SK-N-MC (cell line): ENCODE measurements at regions not wholly inside any gene's neighbourhood (a gene's known extent, or its start where the extent isn't known, plus 50 kb on each side); places are given as distances from the start of the nearest gene placed in this dataset.
"Not testable (repeated sequence)": the region's sequence is repeated elsewhere in the genome, so short reads cannot be mapped to it uniquely, and the experiment has no call there.

ENCODE experiments used
- DNase-seq: peaks from one replicate; pipeline ENCODE4 v3.0.0-alpha.2; 2011; ENCODE audit warnings: low read depth, low spot score
- H3K27ac ChIP-seq: fragments of 200-600 bp; sonication (generic); 2 replicates; pipeline ENCODE4 v1.5.1; 2016; ENCODE audit warnings: mixed run types
- H3K36me3 ChIP-seq: fragments of 200-600 bp; sonication (generic); 2 replicates; pipeline ENCODE4 v1.6.1; 2017; ENCODE audit warnings: antibody characterized with exemption, low read length, mixed read lengths; ENCODE audit not compliant: insufficient read depth
- H3K4me3 ChIP-seq: fragments of 200-600 bp; sonication (generic); 2 replicates; pipeline ENCODE4 v1.5.1; 2016
- H3K9ac ChIP-seq: fragments of 200-600 bp; sonication (generic); 2 replicates; pipeline ENCODE4 v1.8.0; 2017; ENCODE audit warnings: mixed run types, mixed read lengths; ENCODE audit not compliant: insufficient read length
- H3K9me3 ChIP-seq: fragments of 200-600 bp; sonication (generic); 2 replicates; pipeline ENCODE4 v1.6.1; 2017; ENCODE audit warnings: low read depth, mild to moderate bottlenecking, antibody characterized with exemption, low read length, moderate library complexity, mixed read lengths
- EZH2 ChIP-seq: fragments of 200-600 bp; sonication (generic); IDR thresholded peaks from one replicate; pipeline ENCODE4 v1.6.1; 2017; ENCODE audit warnings: antibody characterized with exemption
- FOXP2 ChIP-seq: optimal IDR thresholded peaks from 2 replicates; pipeline ENCODE3; 2011; ENCODE audit warnings: mild to moderate bottlenecking, moderate library complexity; ENCODE audit not compliant: insufficient read depth; ENCODE audit errors: extremely low read length, control extremely low read depth
- POLR2AphosphoS5 ChIP-seq: IDR thresholded peaks from 2 replicates; pipeline ENCODE4 v1.6.1; 2012; ENCODE audit warnings: mild to moderate bottlenecking, low read depth, low read length, borderline replicate concordance

DNA sequence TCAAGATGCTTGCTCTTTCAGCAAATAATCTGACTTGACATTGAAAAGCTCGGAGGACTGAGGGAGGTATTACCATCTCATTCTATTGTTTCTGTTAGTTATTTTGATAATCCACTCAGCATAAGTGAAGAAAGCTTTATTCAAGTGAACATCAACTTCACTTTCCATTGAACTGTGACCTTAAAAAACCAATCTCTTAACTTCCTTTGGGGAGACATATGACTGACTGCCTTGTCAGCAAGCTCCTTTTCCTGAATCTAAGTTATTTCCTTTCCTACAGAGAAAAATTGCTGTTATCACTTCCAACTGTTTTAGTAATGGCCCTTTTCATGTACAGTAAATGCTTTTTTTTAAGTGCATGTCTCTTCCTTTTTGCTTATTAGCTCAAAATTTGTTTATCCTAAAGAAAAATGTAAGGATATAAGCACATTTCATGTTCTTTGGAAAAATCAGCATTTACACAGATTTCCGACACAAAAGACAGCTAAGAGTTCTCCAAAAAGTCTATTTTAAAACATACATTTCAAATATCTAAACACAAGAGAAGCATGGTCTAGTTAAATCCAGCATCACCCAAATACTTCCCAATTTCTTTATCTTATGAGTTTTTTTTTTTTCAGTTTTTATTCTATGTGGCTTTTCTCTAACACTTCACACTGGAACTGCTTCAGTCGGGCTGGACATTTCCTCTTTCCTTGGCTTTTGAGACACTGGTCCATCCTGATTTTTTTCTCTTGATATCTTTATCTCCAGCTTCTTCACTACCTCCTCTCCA, 117.9 kb upstream of the DAB2 start:
- Histone ChIP-seq H3K27ac (0 out of 2 replicates have a peak overlapping the region, but pooled peaks have one; percentile 1), H3K9me3 (no peaks in the 10 kb centered on the region), H3K9ac (no peak overlapping the region), H3K36me3 (no peaks in the 10 kb centered on the region), H3K4me3 (no peak overlapping the region)
- no peak for TF ChIP-seq EZH2
- TF ChIP-seq FOXP2: no peak
- no peak for TF ChIP-seq POLR2AphosphoS5
- no peak for DNase-seq

DNA sequence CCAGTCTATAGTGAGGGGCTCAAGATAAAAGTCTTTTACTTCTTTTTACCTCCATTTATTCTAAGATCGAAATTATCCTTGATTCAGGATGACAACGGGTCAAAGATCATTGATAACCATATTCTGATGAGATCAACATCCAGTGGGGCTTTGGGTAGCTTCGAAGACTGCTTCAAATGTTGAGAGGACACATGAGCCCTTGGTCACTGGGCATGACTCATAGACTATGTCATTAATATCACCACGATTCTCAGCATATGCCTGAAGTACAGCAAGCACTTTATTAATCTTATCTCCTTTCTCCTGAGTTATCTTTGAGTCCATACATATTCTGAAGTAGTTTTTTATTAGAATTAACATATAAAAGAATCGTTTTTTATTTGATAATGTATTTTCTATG, 117.1 kb upstream of the DAB2 start:
- Histone ChIP-seq H3K4me3 (no peak overlapping the region), H3K27ac (no peak overlapping the region), H3K36me3 (no peaks in the 10 kb centered on the region), H3K9ac (no peak overlapping the region), H3K9me3 (no peaks in the 10 kb centered on the region)
- no peak for TF ChIP-seq FOXP2
- no peak for TF ChIP-seq POLR2AphosphoS5
- no peak for TF ChIP-seq EZH2
- DNase-seq: no peak

DNA sequence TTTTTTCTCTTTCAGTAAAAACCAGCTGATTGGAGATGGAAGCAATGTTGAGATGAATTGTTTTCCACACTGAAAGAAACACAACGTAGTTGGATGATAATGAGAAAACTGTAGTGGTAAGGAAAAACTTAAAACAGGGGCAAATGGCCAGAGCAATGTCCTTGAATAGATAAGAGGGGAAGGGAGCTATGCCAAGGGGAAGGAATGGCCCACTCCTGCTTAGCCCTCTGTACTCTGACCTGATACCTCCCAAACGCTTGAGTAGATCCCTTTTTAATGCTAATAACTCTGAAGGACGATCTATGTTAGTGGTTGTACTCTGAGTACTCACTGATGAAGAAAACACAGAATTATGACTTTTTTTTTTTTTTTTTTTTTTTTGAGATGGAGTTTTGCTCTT, 114.7 kb upstream of the DAB2 start:
- Histone ChIP-seq H3K4me3 (no peak overlapping the region), H3K9ac (no peak overlapping the region), H3K36me3 (no peaks in the 10 kb centered on the region), H3K9me3 (no peaks in the 10 kb centered on the region), H3K27ac (no peak overlapping the region)
- DNase-seq: no peak
- TF ChIP-seq EZH2 (no peak), FOXP2 (no peak), POLR2AphosphoS5 (no peak)

DNA sequence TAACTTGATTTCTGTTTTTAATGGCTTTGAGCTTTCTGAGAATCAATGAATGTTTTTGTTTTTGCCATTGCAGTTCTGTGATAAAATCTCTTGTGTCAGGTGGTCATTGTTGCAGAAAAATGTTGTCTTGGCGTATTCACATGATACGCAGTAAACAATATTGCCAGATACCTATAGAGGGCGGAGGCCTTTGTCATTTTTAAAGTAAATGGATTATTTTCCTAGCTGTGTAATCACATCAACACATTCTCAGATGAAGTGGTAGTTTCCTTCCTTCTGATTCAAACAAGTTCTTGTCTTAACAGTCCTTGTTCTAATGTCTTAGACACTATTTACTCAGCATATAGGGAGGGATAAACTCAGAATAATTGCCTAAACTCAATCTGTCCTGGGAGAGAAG, 109.9 kb upstream of the DAB2 start:
- no peak for DNase-seq
- no peaks in the 10 kb centered on the region for H3K36me3 ChIP-seq
- no peak overlapping the region for H3K4me3 ChIP-seq
- TF ChIP-seq FOXP2 (no peak), EZH2 (no peak), POLR2AphosphoS5 (no peak)
- no peak overlapping the region for H3K9ac ChIP-seq
- no peak overlapping the region for H3K27ac ChIP-seq
- no peaks in the 10 kb centered on the region for H3K9me3 ChIP-seq

DNA sequence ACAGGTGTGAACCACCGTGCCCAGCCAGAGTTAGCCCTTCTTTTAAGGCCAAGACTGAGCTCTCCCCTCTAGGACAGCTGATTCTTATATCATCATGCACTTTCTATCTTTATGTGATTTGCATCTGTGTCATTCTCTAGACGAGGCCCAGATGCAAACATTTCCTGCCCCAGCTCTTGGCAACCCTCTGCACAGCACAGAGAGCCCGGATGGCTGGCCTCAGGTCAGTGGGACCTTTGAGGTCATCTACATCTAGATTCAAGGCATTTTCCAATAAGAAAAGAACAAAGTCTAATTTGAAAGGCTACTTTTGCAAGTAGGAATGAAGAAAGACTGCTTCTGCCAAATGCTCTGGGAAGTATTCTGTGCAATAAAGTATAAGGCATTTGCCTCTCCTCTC, 109.0 kb upstream of the DAB2 start:
- Histone ChIP-seq H3K27ac (no peak overlapping the region), H3K36me3 (no peaks in the 10 kb centered on the region), H3K4me3 (no peak overlapping the region), H3K9me3 (no peaks in the 10 kb centered on the region), H3K9ac (no peak overlapping the region)
- TF ChIP-seq FOXP2 (no peak), EZH2 (no peak), POLR2AphosphoS5 (no peak)
- DNase-seq: no peak

DNA sequence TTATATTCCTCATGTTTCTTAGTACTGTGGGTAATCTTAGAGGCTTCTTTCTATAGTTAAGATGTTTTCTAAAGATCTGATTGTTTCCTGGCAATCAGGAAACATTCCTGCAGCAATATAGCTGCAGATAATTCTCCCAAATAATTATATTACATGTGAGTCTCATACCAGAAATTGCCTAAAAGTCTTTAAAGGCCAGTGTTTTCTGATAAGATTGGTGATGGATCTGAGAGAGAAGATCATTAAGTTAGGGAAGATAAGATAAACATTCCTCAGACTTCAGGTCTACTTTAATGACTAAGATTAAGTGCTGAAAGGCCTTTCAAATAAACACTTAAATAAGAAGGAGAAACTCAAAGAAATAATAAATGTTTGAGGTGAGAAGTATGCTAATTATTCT, 107.7 kb upstream of the DAB2 start:
- no peak for DNase-seq
- no peaks in the 10 kb centered on the region for H3K36me3 ChIP-seq
- no peak overlapping the region for H3K9ac ChIP-seq
- no peaks in the 10 kb centered on the region for H3K9me3 ChIP-seq
- TF ChIP-seq POLR2AphosphoS5: no peak
- no peak for TF ChIP-seq FOXP2
- TF ChIP-seq EZH2: no peak
- no peak overlapping the region for H3K4me3 ChIP-seq
- H3K27ac ChIP-seq: no peak overlapping the region

DNA sequence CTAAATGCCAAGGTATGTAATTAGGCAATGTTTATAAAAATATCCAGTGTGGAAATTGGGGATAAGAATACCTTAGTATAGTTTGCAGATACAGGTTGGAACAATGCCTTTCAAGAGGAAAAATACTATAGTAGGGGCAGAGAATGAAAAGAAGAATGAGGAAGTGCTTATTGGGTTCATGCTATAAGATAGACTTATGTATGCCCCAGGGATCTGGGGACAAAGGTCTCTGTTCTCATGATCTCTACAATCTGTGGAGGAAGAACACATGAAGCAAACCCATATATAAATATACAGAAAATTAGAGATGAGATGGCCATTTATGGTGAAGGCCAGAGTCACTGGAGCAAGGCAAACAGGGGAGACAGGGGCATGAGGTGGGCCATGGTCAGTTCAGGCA, 106.5 kb upstream of the DAB2 start:
- Histone ChIP-seq H3K4me3 (no peak overlapping the region), H3K9me3 (no peaks in the 10 kb centered on the region), H3K36me3 (no peaks in the 10 kb centered on the region), H3K27ac (no peak overlapping the region), H3K9ac (no peak overlapping the region)
- TF ChIP-seq EZH2: no peak
- TF ChIP-seq POLR2AphosphoS5: no peak
- TF ChIP-seq FOXP2: no peak
- no peak for DNase-seq

DNA sequence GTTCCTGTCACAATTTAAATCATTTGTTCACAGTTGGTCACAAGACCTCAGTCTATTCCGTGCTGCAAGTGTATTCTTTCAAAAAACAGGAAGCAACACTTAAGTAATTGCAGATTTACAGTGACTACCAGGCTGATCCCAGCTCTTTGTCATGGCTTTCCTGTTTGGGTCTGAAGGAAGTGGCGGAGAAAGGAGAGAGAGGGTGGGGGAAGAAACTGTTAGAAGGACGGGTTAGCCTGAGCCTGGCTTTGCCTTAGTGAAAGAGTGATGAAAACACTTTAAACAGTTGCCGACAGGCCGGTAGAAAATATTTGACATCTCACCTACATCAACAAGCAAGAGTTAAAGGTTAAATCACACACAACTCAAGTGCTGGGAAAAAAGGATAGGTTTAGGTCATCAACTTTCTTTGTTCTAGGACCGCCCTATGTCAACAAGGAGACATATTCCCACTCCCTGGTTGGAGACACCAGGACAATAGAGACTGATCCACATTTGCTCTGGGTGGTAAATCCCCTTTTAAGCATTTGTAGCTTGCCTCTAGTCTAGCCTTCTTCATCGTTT, 102.2 kb upstream of the DAB2 start:
- H3K36me3 ChIP-seq: no peaks in the 10 kb centered on the region
- H3K4me3 ChIP-seq: peak overlapping the region; percentile 41
- no peaks in the 10 kb centered on the region for H3K9me3 ChIP-seq
- peak overlapping the region; percentile 32 for H3K9ac ChIP-seq
- DNase-seq: peak; percentile 65
- H3K27ac ChIP-seq: peak overlapping the region; percentile 75
- TF ChIP-seq FOXP2: peak; percentile 64
- no peak for TF ChIP-seq POLR2AphosphoS5

DNA sequence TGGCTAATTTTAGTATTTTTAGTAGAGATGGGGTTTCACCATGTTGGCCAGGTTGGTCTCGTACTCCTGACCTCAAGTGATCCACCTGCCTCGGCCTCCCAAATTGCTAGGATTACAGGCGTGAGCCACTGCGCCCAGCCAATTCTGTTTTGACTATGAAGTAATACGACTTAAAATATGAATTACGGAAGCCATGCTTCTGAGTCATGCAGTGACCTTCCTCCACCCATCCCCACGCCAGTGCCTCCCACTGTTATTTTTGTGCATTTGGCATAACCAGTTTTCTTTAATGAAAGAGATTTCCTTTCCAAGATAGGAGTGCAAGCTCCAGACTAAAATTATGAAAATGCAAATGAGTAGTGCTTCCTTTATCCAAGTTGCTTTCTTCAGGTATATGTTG, 101.0 kb upstream of the DAB2 start:
- not testable (repeated sequence) for DNase-seq, H3K27ac ChIP-seq, H3K4me3 ChIP-seq, H3K9me3 ChIP-seq, H3K36me3 ChIP-seq, H3K9ac ChIP-seq
